HepG2 (cell line): ENCODE measurements at regions not wholly inside any gene's neighbourhood (a gene's known extent, or its start where the extent isn't known, plus 50 kb on each side); places are given as distances from the start of the nearest gene placed in this dataset.

Source experiments
- ARNT ChIP-seq: fragments of 450-650 bp; IDR thresholded peaks from 2 replicates; pipeline ENCODE4 v1.6.1; 2017
- LCORL ChIP-seq, 2 experiments: fragments of 450-650 bp in 1 of 2; sonication (generic) in 1 of 2; formaldehyde crosslinking in 1 of 2; IDR thresholded peaks; 2 replicates each; pipeline versions ENCODE4 v1.5.0 to v1.6.1; 2017 to 2020; ENCODE audit warnings: antibody characterized with exemption in 1 of 2, missing genetic modification reagents in 1 of 2
- MAFG ChIP-seq: sonication (generic); formaldehyde crosslinking; IDR thresholded peaks from 2 replicates; pipeline ENCODE4 v1.5.1; 2020; ENCODE audit warnings: mild to moderate bottlenecking, missing genetic modification reagents
- NFE2 ChIP-seq: sonication (generic); formaldehyde crosslinking; IDR thresholded peaks from 2 replicates; pipeline ENCODE4 v1.4.0; 2020; ENCODE audit warnings: missing genetic modification reagents
- PBX2 ChIP-seq: IDR thresholded peaks from 2 replicates; pipeline ENCODE4 v1.6.1; 2016; ENCODE audit warnings: control low read depth
- POGK ChIP-seq: sonication (generic); formaldehyde crosslinking; conservative IDR thresholded peaks from 2 replicates; pipeline ENCODE4 v1.8.0; 2022; ENCODE audit warnings: mild to moderate bottlenecking, moderate library complexity, missing genetic modification reagents
- POLR2AphosphoS2 ChIP-seq: IDR thresholded peaks from 2 replicates; pipeline ENCODE4 v1.6.1; 2011; ENCODE audit warnings: low read depth, low read length, improper control_type of control experiment
- PRMT3 ChIP-seq: sonication (generic); formaldehyde crosslinking; IDR thresholded peaks from 2 replicates; pipeline ENCODE4 v1.8.1; 2022; ENCODE audit warnings: low read depth, mild to moderate bottlenecking, moderate library complexity, missing genetic modification reagents, borderline replicate concordance
- REPIN1 ChIP-seq: sonication (generic); formaldehyde crosslinking; IDR thresholded peaks from 2 replicates; pipeline ENCODE4 v1.8.0; 2022; ENCODE audit warnings: missing genetic modification reagents, low read depth, mild to moderate bottlenecking, borderline replicate concordance
- SALL1 ChIP-seq: sonication (generic); formaldehyde crosslinking; IDR thresholded peaks from 2 replicates; pipeline ENCODE4 v1.8.0; 2022; ENCODE audit warnings: mild to moderate bottlenecking, missing genetic modification reagents
- SOX5 ChIP-seq: IDR thresholded peaks from 2 replicates; pipeline ENCODE4 v1.6.1; 2016; ENCODE audit warnings: borderline replicate concordance
- SP140L ChIP-seq: sonication (generic); formaldehyde crosslinking; IDR thresholded peaks from 2 replicates; pipeline ENCODE4 v1.4.0; 2020; ENCODE audit warnings: missing genetic modification reagents, borderline replicate concordance
- ZNF12 ChIP-seq: sonication (generic); formaldehyde crosslinking; IDR thresholded peaks from 2 replicates; pipeline ENCODE4 v1.5.0; 2020; ENCODE audit warnings: missing genetic modification reagents
- ZNF333 ChIP-seq: sonication (generic); formaldehyde crosslinking; IDR thresholded peaks from 2 replicates; pipeline ENCODE4 v1.4.0; 2020; ENCODE audit warnings: mild to moderate bottlenecking, missing genetic modification reagents, borderline replicate concordance
- ZNF383 ChIP-seq: sonication (generic); formaldehyde crosslinking; IDR thresholded peaks from 2 replicates; pipeline ENCODE4 v1.4.0; 2020; ENCODE audit warnings: missing genetic modification reagents, mild to moderate bottlenecking, borderline replicate concordance
- ZNF414 ChIP-seq: sonication (generic); formaldehyde crosslinking; IDR thresholded peaks from 2 replicates; pipeline ENCODE4 v1.5.0; 2020; ENCODE audit warnings: missing genetic modification reagents
- ZNF607 ChIP-seq: sonication (generic); formaldehyde crosslinking; IDR thresholded peaks from 2 replicates; pipeline ENCODE4 v1.5.1; 2020; ENCODE audit warnings: missing genetic modification reagents, mild to moderate bottlenecking, borderline replicate concordance
- ZNF615 ChIP-seq: sonication (generic); formaldehyde crosslinking; IDR thresholded peaks from 2 replicates; pipeline ENCODE4 v1.5.0; 2020; ENCODE audit warnings: mild to moderate bottlenecking, missing genetic modification reagents, borderline replicate concordance
- ZNF616 ChIP-seq: sonication (generic); formaldehyde crosslinking; IDR thresholded peaks from 2 replicates; pipeline ENCODE4 v1.5.0; 2020; ENCODE audit warnings: low read depth, mild to moderate bottlenecking, missing genetic modification reagents
- ZNF710 ChIP-seq: sonication (generic); formaldehyde crosslinking; IDR thresholded peaks from 2 replicates; pipeline ENCODE4 v1.5.0; 2020; ENCODE audit warnings: mild to moderate bottlenecking, missing genetic modification reagents, borderline replicate concordance
- ZNF770 ChIP-seq: sonication (generic); formaldehyde crosslinking; IDR thresholded peaks from 2 replicates; pipeline ENCODE4 v1.5.0; 2020; ENCODE audit warnings: mild to moderate bottlenecking, missing genetic modification reagents
- ZNF781 ChIP-seq: sonication (generic); formaldehyde crosslinking; IDR thresholded peaks from 2 replicates; pipeline ENCODE4 v1.5.1; 2020; ENCODE audit warnings: borderline replicate concordance, mild to moderate bottlenecking, missing genetic modification reagents; ENCODE audit errors: not compliant biosample characterization
- ZNF878 ChIP-seq: sonication (generic); formaldehyde crosslinking; IDR thresholded peaks from 2 replicates; pipeline ENCODE4 v1.8.1; 2023; ENCODE audit warnings: mild to moderate bottlenecking, missing genetic modification reagents, moderate library complexity

- TF ChIP-seq ZNF770 (CRISPR knock-in tag) = no peak
- no peak for TF ChIP-seq MAFG (CRISPR knock-in tag)
- peak; percentile 27; the same call in 1 of the 2 replicates for TF ChIP-seq LCORL (IDR thresholded peaks at IDR 0.05)
- TF ChIP-seq LCORL (CRISPR knock-in tag; IDR thresholded peaks at IDR 0.05) = 0 out of 2 replicates have a peak, but pooled peaks have one; percentile 49
- no peak for TF ChIP-seq REPIN1 (CRISPR knock-in tag)
- no peak for TF ChIP-seq NFE2 (CRISPR knock-in tag)
- TF ChIP-seq ZNF12 (CRISPR knock-in tag) = no peak
- peak; percentile 45; the same call in 1 of the 2 replicates for TF ChIP-seq ZNF878 (CRISPR knock-in tag)
- TF ChIP-seq PBX2 (CRISPR knock-in tag) = no peak
- no peak for TF ChIP-seq ZNF607
- TF ChIP-seq ZNF616 (CRISPR knock-in tag) = no peak
- peak; percentile 90 for TF ChIP-seq SOX5 (CRISPR knock-in tag)
- no peak for TF ChIP-seq ZNF333 (CRISPR knock-in tag)
- no peak for TF ChIP-seq POGK (CRISPR knock-in tag)
- TF ChIP-seq ZNF710 (CRISPR knock-in tag) = no peak
- TF ChIP-seq SALL1 (CRISPR knock-in tag) = peak; percentile 13; the same call in 1 of the 2 replicates
- no peak for TF ChIP-seq ZNF781
- no peak for TF ChIP-seq ZNF615
- no peak for TF ChIP-seq ZNF383 (CRISPR knock-in tag)
- no peak for TF ChIP-seq ARNT
- no peak for TF ChIP-seq PRMT3 (CRISPR knock-in tag)
- TF ChIP-seq POLR2AphosphoS2 = no peak
- TF ChIP-seq ZNF414 = peak; percentile 69; the same call in 1 of the 2 replicates
- no peak for TF ChIP-seq SP140L (CRISPR knock-in tag)
Observed at GRCh38 chr21:14878971-14879370, 185.8 kb downstream of the NRIP1 start (continued).
